BE2C (cell line): ENCODE measurements at regions not wholly inside any gene's neighbourhood (a gene's known extent, or its start where the extent isn't known, plus 50 kb on each side); places are given as distances from the start of the nearest gene placed in this dataset.
"Not testable (repeated sequence)": the region's sequence is repeated elsewhere in the genome, so short reads cannot be mapped to it uniquely, and the experiment has no call there.

Experiments used
- DNase-seq: peaks from one replicate; pipeline ENCODE4 v3.0.0-alpha.2; 2020
- H3K27me3 ChIP-seq: fragments of 250-450 bp; sonication (Bioruptor Pico); 2 replicates; pipeline ENCODE4 v1.5.1; 2020; ENCODE audit warnings: mild to moderate bottlenecking
- H3K36me3 ChIP-seq: fragments of 250-450 bp; sonication (Bioruptor Pico); 2 replicates; pipeline ENCODE4 v1.5.1; 2020; ENCODE audit warnings: mild to moderate bottlenecking
- H3K4me1 ChIP-seq: fragments of 250-450 bp; sonication (Bioruptor Pico); 2 replicates; pipeline ENCODE4 v1.5.1; 2020
- H3K4me3 ChIP-seq: 2 replicates; pipeline ENCODE4 v1.5.1; 2011; ENCODE audit warnings: low read depth, low read length
- H3K9me3 ChIP-seq: fragments of 250-450 bp; sonication (Bioruptor Pico); 2 replicates; pipeline ENCODE4 v1.5.1; 2020
- CTCF ChIP-seq: IDR thresholded peaks from 2 replicates; pipeline ENCODE4 v1.5.1; 2012; ENCODE audit warnings: mild to moderate bottlenecking, low read depth, low read length

- H3K4me1 ChIP-seq, result no peaks in the 10 kb centered on the region
- no peaks in the 10 kb centered on the region for H3K27me3 ChIP-seq
- TF ChIP-seq CTCF, result no peak
- no peaks in the 10 kb centered on the region for H3K36me3 ChIP-seq
- no peak for DNase-seq
- H3K4me3 ChIP-seq, result no peak overlapping the region
- H3K9me3 ChIP-seq, result no peaks in the 10 kb centered on the region
Observed at GRCh38 chr6:122931916-122932315, 64.1 kb upstream of the CLVS2 start.

- not testable (repeated sequence) for H3K4me3 ChIP-seq, H3K36me3 ChIP-seq, H3K9me3 ChIP-seq, H3K4me1 ChIP-seq, H3K27me3 ChIP-seq, DNase-seq
Observed at GRCh38 chr6:122944936-122945335, 51.1 kb upstream of the CLVS2 start.
